BLaER1 treated with 17β-estradiol and CSF1 and Interleukin-3, amounts not matched to agents 10 nM and 100 nM (cell line): ENCODE measurements at regions not wholly inside any gene's neighbourhood (a gene's known extent, or its start where the extent isn't known, plus 50 kb on each side); places are given as distances from the start of the nearest gene placed in this dataset.

ENCODE experiments used
- H3K27ac ChIP-seq, 11 experiments: shearing (Covaris generic); formaldehyde crosslinking; 2 replicates each; pipeline ENCODE4 v1.8.1; 2022
- H3K27me3 ChIP-seq, 11 experiments: shearing (Covaris generic); formaldehyde crosslinking; 2 replicates each; pipeline ENCODE4 v1.8.1; 2022
- H3K36me3 ChIP-seq, 11 experiments: shearing (Covaris generic); formaldehyde crosslinking; 2 replicates each; pipeline ENCODE4 v1.8.1; 2022
- H3K4me1 ChIP-seq, 10 experiments: shearing (Covaris generic); formaldehyde crosslinking; 2 replicates each; pipeline ENCODE4 v1.8.1; 2022
- H3K4me2 ChIP-seq, 11 experiments: shearing (Covaris generic); formaldehyde crosslinking; 2 replicates each; pipeline ENCODE4 v1.8.1; 2022
- H3K4me3 ChIP-seq, 10 experiments: shearing (Covaris generic); formaldehyde crosslinking; 2 replicates each; pipeline ENCODE4 v1.8.1; 2022
- H3K9ac ChIP-seq, 11 experiments: shearing (Covaris generic); formaldehyde crosslinking; 2 replicates each; pipeline ENCODE4 v1.8.1; 2022
- H3K9me3 ChIP-seq, 11 experiments: shearing (Covaris generic); formaldehyde crosslinking; replicated peaks in 1 of 11; 2 replicates each; pipeline ENCODE4 v1.8.1; 2022
- H4K20me1 ChIP-seq, 11 experiments: shearing (Covaris generic); formaldehyde crosslinking; 2 replicates each; pipeline ENCODE4 v1.8.1; 2022
- Cebpa-rat ChIP-seq, 11 experiments: shearing (Covaris generic); IDR thresholded peaks; 2 replicates each; pipeline ENCODE4 v1.8.1; 2022

- no peak for TF ChIP-seq Cebpa-rat (IDR thresholded peaks at IDR 0.05)
- Histone ChIP-seq H3K9me3 (no peaks in the 10 kb centered on the region), H3K4me3 (no peak overlapping the region), H3K27ac (no peak overlapping the region), H3K9ac (no peak overlapping the region; a peak in 1 of 22 replicates), H3K36me3 (no peaks in the 10 kb centered on the region), H3K4me1 (peaks cover 34 to 88% (median 76%) of the 10 kb centered on the region in 10 experiments), H3K4me2 (peak overlapping the region in 6 of 11 experiments; percentile 41 to 100 (median 78); a peak in 10 of 22 replicates), H4K20me1 (peaks cover 0 to under 1% (median 0%) of the 10 kb centered on the region in 11 experiments; a peak in 1 of 22 replicates), H3K27me3 (peaks cover 0 to 8% (median 0%) of the 10 kb centered on the region in 11 experiments; a peak in 2 of 22 replicates)
These were observed 205.4 kb upstream of the CIBAR2 start for GRCh38 chr16:85317704-85318103.

GRCh38 chr16:85319208-85319983 lies 207.1 kb upstream of the CIBAR2 start:
- no peak overlapping the region for H3K9ac ChIP-seq
- H3K4me2 ChIP-seq: no peak overlapping the region
- no peaks in the 10 kb centered on the region for H3K36me3 ChIP-seq
- H3K4me3 ChIP-seq: no peak overlapping the region
- peaks cover 0 to 7% (median 3%) of the 10 kb centered on the region in 11 experiments; a peak in 6 of 22 replicates for H3K9me3 ChIP-seq
- H3K27ac ChIP-seq: no peak overlapping the region
- H4K20me1 ChIP-seq: no peaks in the 10 kb centered on the region
- no peak for TF ChIP-seq Cebpa-rat (IDR thresholded peaks at IDR 0.05)
- H3K27me3 ChIP-seq: peaks cover 0 to 2% (median 0%) of the 10 kb centered on the region in 11 experiments; a peak in 1 of 22 replicates
- peaks cover 21 to 81% (median 69%) of the 10 kb centered on the region in 10 experiments for H3K4me1 ChIP-seq

- Histone ChIP-seq H3K4me3 (no peak overlapping the region), H3K4me1 (peaks cover 17 to 75% (median 62%) of the 10 kb centered on the region in 10 experiments), H3K4me2 (peak overlapping the region in 3 of 11 experiments; percentile 6 to 29 (median 16); a peak in 3 of 22 replicates), H3K9ac (no peak overlapping the region; a peak in 1 of 22 replicates), H4K20me1 (no peaks in the 10 kb centered on the region), H3K36me3 (no peaks in the 10 kb centered on the region), H3K9me3 (peaks cover 0 to 7% (median 3%) of the 10 kb centered on the region in 11 experiments; a peak in 6 of 22 replicates), H3K27ac (no peak overlapping the region), H3K27me3 (no peaks in the 10 kb centered on the region)
- no peak for TF ChIP-seq Cebpa-rat (IDR thresholded peaks at IDR 0.05)
These were observed 207.7 kb upstream of the CIBAR2 start for GRCh38 chr16:85319984-85320440.

GRCh38 chr16:85320677-85321385 lies 208.6 kb upstream of the CIBAR2 start:
- H4K20me1 ChIP-seq: no peaks in the 10 kb centered on the region

GRCh38 chr16:85321509-85322271 lies 209.4 kb upstream of the CIBAR2 start:
- Histone ChIP-seq H3K36me3 (no peaks in the 10 kb centered on the region), H3K4me1 (peaks cover 17 to 67% (median 55%) of the 10 kb centered on the region in 10 experiments), H3K27me3 (no peaks in the 10 kb centered on the region), H3K9me3 (peaks cover 0 to 7% (median 5%) of the 10 kb centered on the region in 11 experiments; a peak in 8 of 22 replicates), H4K20me1 (no peaks in the 10 kb centered on the region), H3K27ac (peak overlapping the region in 5 of 11 experiments; percentile 10 to 44 (median 37); a peak in 7 of 22 replicates), H3K4me2 (peak overlapping the region; percentile 57 to 92 (median 80)), H3K9ac (peak overlapping the region in 7 of 11 experiments; percentile 4 to 57 (median 30); a peak in 9 of 22 replicates), H3K4me3 (no peak overlapping the region)
- TF ChIP-seq Cebpa-rat (IDR thresholded peaks at IDR 0.05): no peak

More at GRCh38 chr16:85320677-85321385, 208.6 kb upstream of the CIBAR2 start:
- no peak for TF ChIP-seq Cebpa-rat (IDR thresholded peaks at IDR 0.05)
- peak overlapping the region in 4 of 11 experiments; percentile 12 to 57 (median 42); a peak in 4 of 22 replicates for H3K9ac ChIP-seq
- no peaks in the 10 kb centered on the region for H3K27me3 ChIP-seq
- peaks cover 0 to 7% (median 3%) of the 10 kb centered on the region in 11 experiments; a peak in 6 of 22 replicates for H3K9me3 ChIP-seq
- H3K27ac ChIP-seq: peak overlapping the region in 2 of 11 experiments; percentile 14 to 44; a peak in 2 of 22 replicates
- no peak overlapping the region for H3K4me3 ChIP-seq
- H3K36me3 ChIP-seq: no peaks in the 10 kb centered on the region
- peaks cover 17 to 67% (median 55%) of the 10 kb centered on the region in 10 experiments for H3K4me1 ChIP-seq
- H3K4me2 ChIP-seq: peak overlapping the region in 8 of 11 experiments; percentile 71 to 92 (median 82); a peak in 11 of 22 replicates

GRCh38 chr16:85323230-85323960 lies 211.1 kb upstream of the CIBAR2 start:
- Histone ChIP-seq H4K20me1 (no peaks in the 10 kb centered on the region), H3K36me3 (no peaks in the 10 kb centered on the region), H3K4me3 (no peak overlapping the region), H3K4me1 (peaks cover 26 to 67% (median 59%) of the 10 kb centered on the region in 10 experiments), H3K27me3 (peaks cover 0 to 7% (median 0%) of the 10 kb centered on the region in 11 experiments; a peak in 1 of 22 replicates), H3K9ac (peak overlapping the region in 1 of 11 experiments; percentile 4; a peak in 2 of 22 replicates), H3K27ac (peak overlapping the region in 4 of 11 experiments; percentile 13 to 39 (median 26); a peak in 5 of 22 replicates), H3K4me2 (peak overlapping the region; percentile 41 to 92 (median 62); a peak in 20 of 22 replicates), H3K9me3 (peaks cover 0 to 10% (median 5%) of the 10 kb centered on the region in 11 experiments; a peak in 8 of 22 replicates)
- TF ChIP-seq Cebpa-rat (IDR thresholded peaks at IDR 0.05): no peak

GRCh38 chr16:85323961-85324253 lies 211.6 kb upstream of the CIBAR2 start:
- TF ChIP-seq Cebpa-rat (IDR thresholded peaks at IDR 0.05): no peak
- no peaks in the 10 kb centered on the region for H3K36me3 ChIP-seq

More at GRCh38 chr16:85323961-85324253, 211.6 kb upstream of the CIBAR2 start:
- Histone ChIP-seq H3K4me2 (no peak overlapping the region), H3K27me3 (peaks cover 0 to 12% (median 0%) of the 10 kb centered on the region in 11 experiments; a peak in 4 of 22 replicates), H3K4me3 (no peak overlapping the region), H3K9me3 (peaks cover 0 to 10% (median 5%) of the 10 kb centered on the region in 11 experiments; a peak in 8 of 22 replicates), H3K4me1 (peaks cover 31 to 71% (median 65%) of the 10 kb centered on the region in 10 experiments), H3K9ac (no peak overlapping the region), H3K27ac (no peak overlapping the region), H4K20me1 (peaks cover 0 to 3% (median 0%) of the 10 kb centered on the region in 11 experiments; a peak in 1 of 22 replicates)
